ENCODE measurements at regions not wholly inside any gene's neighbourhood (a gene's known extent, or its start where the extent isn't known, plus 50 kb on each side); places are given as distances from the start of the nearest gene placed in this dataset.

GRCh38 chr2:60053791-60054190, 499.7 kb downstream of the BCL11A start:
- Histone ChIP-seq H3K4me2 (peak overlapping the region in 8 of 11 experiments; percentile 9 to 61 (median 34); a peak in 12 of 22 replicates), H3K4me1 (peaks cover 0 to 10% (median 8%) of the 10 kb centered on the region in 10 experiments; a peak in 11 of 20 replicates), H3K9me3 (replicated peaks in 1 of 11) (no peaks in the 10 kb centered on the region), H3K9ac (no peak overlapping the region), H3K36me3 (no peaks in the 10 kb centered on the region), H4K20me1 (no peaks in the 10 kb centered on the region), H3K27ac (no peak overlapping the region), H3K27me3 (no peaks in the 10 kb centered on the region), H3K4me3 (no peak overlapping the region)
- no peak for TF ChIP-seq Cebpa-rat (IDR thresholded peaks at IDR 0.05)

- H3K4me2 ChIP-seq = no peak overlapping the region
- TF ChIP-seq Cebpa-rat (IDR thresholded peaks at IDR 0.05) = no peak
- no peaks in the 10 kb centered on the region for H3K9me3 ChIP-seq (replicated peaks in 1 of 11)
- no peak overlapping the region for H3K4me3 ChIP-seq
- H4K20me1 ChIP-seq = no peaks in the 10 kb centered on the region
- no peaks in the 10 kb centered on the region for H3K36me3 ChIP-seq
- no peaks in the 10 kb centered on the region for H3K27me3 ChIP-seq
- H3K27ac ChIP-seq = no peak overlapping the region
- H3K4me1 ChIP-seq = peaks cover 0 to 10% (median 8%) of the 10 kb centered on the region in 10 experiments; a peak in 11 of 20 replicates
- no peak overlapping the region for H3K9ac ChIP-seq
Observed at GRCh38 chr2:60052601-60053000, 500.9 kb downstream of the BCL11A start.

- H3K27me3 ChIP-seq = no peaks in the 10 kb centered on the region
- TF ChIP-seq Cebpa-rat (IDR thresholded peaks at IDR 0.05) = no peak
- H3K36me3 ChIP-seq = no peaks in the 10 kb centered on the region
Observed at GRCh38 chr2:60051991-60052390, 501.5 kb downstream of the BCL11A start.

GRCh38 chr2:60047944-60048525, 505.4 kb downstream of the BCL11A start:
- H3K4me2 ChIP-seq = no peak overlapping the region
- H4K20me1 ChIP-seq = no peaks in the 10 kb centered on the region
- H3K27ac ChIP-seq = no peak overlapping the region
- no peak overlapping the region for H3K9ac ChIP-seq
- no peaks in the 10 kb centered on the region for H3K9me3 ChIP-seq (replicated peaks in 1 of 11)
- H3K4me3 ChIP-seq = no peak overlapping the region
- no peaks in the 10 kb centered on the region for H3K36me3 ChIP-seq
- no peaks in the 10 kb centered on the region for H3K4me1 ChIP-seq
- H3K27me3 ChIP-seq = no peaks in the 10 kb centered on the region
- no peak for TF ChIP-seq Cebpa-rat (IDR thresholded peaks at IDR 0.05)

More at GRCh38 chr2:60051991-60052390, 501.5 kb downstream of the BCL11A start:
- Histone ChIP-seq H3K9me3 (replicated peaks in 1 of 11) (no peaks in the 10 kb centered on the region), H3K4me3 (no peak overlapping the region), H3K4me1 (peaks cover 0 to 10% (median 8%) of the 10 kb centered on the region in 10 experiments; a peak in 11 of 20 replicates), H3K4me2 (no peak overlapping the region), H4K20me1 (no peaks in the 10 kb centered on the region), H3K9ac (no peak overlapping the region), H3K27ac (no peak overlapping the region)

GRCh38 chr2:60047347-60047746, 506.1 kb downstream of the BCL11A start:
- Histone ChIP-seq H3K4me3 (no peak overlapping the region), H3K4me1 (no peaks in the 10 kb centered on the region), H3K9ac (no peak overlapping the region), H4K20me1 (no peaks in the 10 kb centered on the region), H3K27me3 (no peaks in the 10 kb centered on the region), H3K4me2 (no peak overlapping the region), H3K27ac (no peak overlapping the region), H3K9me3 (replicated peaks in 1 of 11) (no peaks in the 10 kb centered on the region), H3K36me3 (no peaks in the 10 kb centered on the region)
- no peak for TF ChIP-seq Cebpa-rat (IDR thresholded peaks at IDR 0.05)

GRCh38 chr2:60046529-60046928, 506.9 kb downstream of the BCL11A start:
- H4K20me1 ChIP-seq = no peaks in the 10 kb centered on the region
- no peaks in the 10 kb centered on the region for H3K27me3 ChIP-seq
- H3K4me1 ChIP-seq = no peaks in the 10 kb centered on the region
- H3K9me3 ChIP-seq (replicated peaks in 1 of 11) = no peaks in the 10 kb centered on the region
- H3K4me2 ChIP-seq = no peak overlapping the region
- H3K9ac ChIP-seq = no peak overlapping the region
- no peak overlapping the region for H3K4me3 ChIP-seq
- TF ChIP-seq Cebpa-rat (IDR thresholded peaks at IDR 0.05) = no peak
- no peak overlapping the region for H3K27ac ChIP-seq
- no peaks in the 10 kb centered on the region for H3K36me3 ChIP-seq

- Histone ChIP-seq H3K4me2 (no peak overlapping the region), H3K4me3 (no peak overlapping the region), H3K27me3 (no peaks in the 10 kb centered on the region), H3K27ac (no peak overlapping the region), H3K9me3 (replicated peaks in 1 of 11) (no peaks in the 10 kb centered on the region), H3K9ac (no peak overlapping the region), H3K36me3 (no peaks in the 10 kb centered on the region), H4K20me1 (no peaks in the 10 kb centered on the region), H3K4me1 (no peaks in the 10 kb centered on the region)
- TF ChIP-seq Cebpa-rat (IDR thresholded peaks at IDR 0.05) = no peak
Observed at GRCh38 chr2:60045456-60045855, 508.0 kb downstream of the BCL11A start.

GRCh38 chr2:60044484-60044883, 509.0 kb downstream of the BCL11A start:
- Histone ChIP-seq H3K36me3 (no peaks in the 10 kb centered on the region), H3K27me3 (no peaks in the 10 kb centered on the region), H3K4me1 (no peaks in the 10 kb centered on the region), H3K4me2 (no peak overlapping the region), H3K9ac (no peak overlapping the region), H3K9me3 (replicated peaks in 1 of 11) (no peaks in the 10 kb centered on the region), H4K20me1 (no peaks in the 10 kb centered on the region), H3K4me3 (no peak overlapping the region), H3K27ac (no peak overlapping the region)
- TF ChIP-seq Cebpa-rat (IDR thresholded peaks at IDR 0.05) = no peak

- H4K20me1 ChIP-seq = no peaks in the 10 kb centered on the region
- TF ChIP-seq Cebpa-rat (IDR thresholded peaks at IDR 0.05) = no peak
- H3K9ac ChIP-seq = no peak overlapping the region
- no peak overlapping the region for H3K4me2 ChIP-seq
- no peak overlapping the region for H3K27ac ChIP-seq
- H3K27me3 ChIP-seq = no peaks in the 10 kb centered on the region
- no peaks in the 10 kb centered on the region for H3K36me3 ChIP-seq
- H3K9me3 ChIP-seq (replicated peaks in 1 of 11) = no peaks in the 10 kb centered on the region
- H3K4me3 ChIP-seq = no peak overlapping the region
- no peaks in the 10 kb centered on the region for H3K4me1 ChIP-seq
Observed at GRCh38 chr2:60042023-60042422, 511.4 kb downstream of the BCL11A start.

- Histone ChIP-seq H3K36me3 (no peaks in the 10 kb centered on the region), H3K4me3 (no peak overlapping the region), H3K9me3 (replicated peaks in 1 of 11) (peaks cover 26 to 50% (median 36%) of the 10 kb centered on the region in 11 experiments), H3K27me3 (no peaks in the 10 kb centered on the region), H4K20me1 (no peaks in the 10 kb centered on the region), H3K4me2 (no peak overlapping the region), H3K27ac (no peak overlapping the region), H3K4me1 (no peaks in the 10 kb centered on the region), H3K9ac (no peak overlapping the region)
- no peak for TF ChIP-seq Cebpa-rat (IDR thresholded peaks at IDR 0.05)
Observed at GRCh38 chr2:60033325-60033724, 520.1 kb downstream of the BCL11A start.
